Endothelial cell of umbilical vein (primary cell): ENCODE measurements at regions not wholly inside any gene's neighbourhood (a gene's known extent, or its start where the extent isn't known, plus 50 kb on each side); places are given as distances from the start of the nearest gene placed in this dataset.

Experiments
- BruUV-seq: library from RNA; stranded (reverse); fragments of 400-500 nt; replicated peaks from 2 replicates; lab custom pipeline; 2021; lab: Mats Ljungman, UMichigan
- CTCF ChIA-PET: fragments of 300-600, 350-600 bp; sonication (Branson Sonifier 250); formaldehyde crosslinking; loops from one replicate; lab custom pipeline; 2021; ENCODE audit warnings: antibody characterized with exemption, inconsistent platforms; lab: Charles Lee
- POLR2A ChIA-PET: fragments of 300-600, 350-600 bp; sonication (Branson Sonifier 250); formaldehyde crosslinking; loops from one replicate; lab custom pipeline; 2021; ENCODE audit warnings: antibody characterized with exemption, inconsistent platforms; lab: Charles Lee
- DNase-seq: peaks from one replicate; pipeline ENCODE4 v3.0.0-alpha.2; 2011; ENCODE audit warnings: low read depth, low spot score
- FAIRE-seq: peaks from 2 replicates; lab custom pipeline; 2011; peaks lifted over from hg19 to GRCh38; lab: Jason Lieb, UNC
- H2AFZ ChIP-seq: 2 replicates; pipeline ENCODE4 v1.6.0; 2012; ENCODE audit warnings: low read depth, low read length, control low read depth, inconsistent platforms
- H3K27ac ChIP-seq: 2 replicates; pipeline ENCODE4 v1.5.1; 2011; ENCODE audit warnings: low read depth, mild to moderate bottlenecking, control low read depth, low read length, moderate library complexity; ENCODE audit not compliant: insufficient read depth
- H3K27me3 ChIP-seq, 2 experiments: 2 replicates each; pipeline versions ENCODE4 v1.6.0 to v1.6.1; 2011; ENCODE audit warnings: low read length in 2 of 2, mixed read lengths in 1 of 2; ENCODE audit not compliant: control insufficient read depth in 2 of 2, insufficient read depth in 2 of 2
- H3K36me3 ChIP-seq, 2 experiments: 2 replicates in 1 of 2; 3 replicates in 1 of 2; pipeline ENCODE4 v1.5.1; 2011; ENCODE audit warnings: low read length in 2 of 2, mild to moderate bottlenecking in 1 of 2, moderate library complexity in 1 of 2; ENCODE audit not compliant: control insufficient read depth in 2 of 2, insufficient read depth in 2 of 2; ENCODE audit errors: extremely low read depth in 1 of 2
- H3K4me1 ChIP-seq: 3 replicates; pipeline ENCODE4 v1.5.1; 2011; ENCODE audit warnings: mild to moderate bottlenecking, low read length; ENCODE audit not compliant: control insufficient read depth, insufficient read depth; ENCODE audit errors: extremely low read depth
- H3K4me2 ChIP-seq: 2 replicates; pipeline ENCODE4 v1.6.1; 2011; ENCODE audit warnings: low read length, control low read depth, mixed read lengths; ENCODE audit not compliant: insufficient read depth
- H3K4me3 ChIP-seq, 3 experiments: fragments of 200-600 bp in 1 of 3; sonication (generic), shearing (Covaris generic) in 1 of 3; replicated peaks in 1 of 3; 2 replicates each; pipeline ENCODE4 v1.5.1; 2011 to 2016; ENCODE audit warnings: control low read depth in 3 of 3, low read length in 3 of 3, mild to moderate bottlenecking in 2 of 3, inconsistent platforms in 1 of 3, low read depth in 1 of 3, moderate library complexity in 1 of 3; ENCODE audit not compliant: insufficient read depth in 1 of 3
- H3K79me2 ChIP-seq: 2 replicates; pipeline ENCODE4 v1.6.0; 2012; ENCODE audit warnings: low read length, inconsistent platforms; ENCODE audit not compliant: control insufficient read depth, insufficient read depth
- H3K9ac ChIP-seq: replicated peaks from 2 replicates; pipeline ENCODE3; 2011; ENCODE audit warnings: low read length, control low read depth; ENCODE audit not compliant: insufficient read depth; ENCODE audit errors: extremely low read depth
- H3K9me1 ChIP-seq: replicated peaks from 3 replicates; pipeline ENCODE4 v1.6.0; 2011; ENCODE audit warnings: mild to moderate bottlenecking, low read length; ENCODE audit not compliant: control insufficient read depth, insufficient read depth; ENCODE audit errors: extremely low read depth
- H3K9me3 ChIP-seq: replicated peaks from 2 replicates; pipeline ENCODE4 v1.5.1; 2012; ENCODE audit warnings: low read length, inconsistent platforms; ENCODE audit not compliant: control insufficient read depth, insufficient read depth
- H4K20me1 ChIP-seq: replicated peaks from 2 replicates; pipeline ENCODE3; 2011; ENCODE audit warnings: mild to moderate bottlenecking, low read length; ENCODE audit not compliant: control insufficient read depth, insufficient read depth; ENCODE audit errors: extremely low read depth
- EZH2 ChIP-seq: IDR thresholded peaks from 2 replicates; pipeline ENCODE4 v1.6.1; 2012; ENCODE audit warnings: borderline replicate concordance, low read depth, mild to moderate bottlenecking, moderate library complexity, low read length, inconsistent platforms; ENCODE audit not compliant: severe bottlenecking
- FOS ChIP-seq: IDR thresholded peaks from 2 replicates; pipeline ENCODE4 v1.6.1; 2011; ENCODE audit warnings: mild to moderate bottlenecking, low read length, moderate library complexity, borderline replicate concordance; ENCODE audit not compliant: insufficient read depth
- JUN ChIP-seq: IDR thresholded peaks from 2 replicates; pipeline ENCODE4 v1.6.1; 2011; ENCODE audit warnings: borderline replicate concordance, low read depth; ENCODE audit not compliant: insufficient read length, insufficient read depth
- MAX ChIP-seq: IDR thresholded peaks from 2 replicates; pipeline ENCODE4 v1.6.1; 2011; ENCODE audit not compliant: insufficient read depth, insufficient read length
- MYC ChIP-seq: IDR thresholded peaks from one replicate; pipeline ENCODE4 v1.6.1; 2011; ENCODE audit warnings: mild to moderate bottlenecking, low read depth, low read length
- POLR2A ChIP-seq: IDR thresholded peaks from 2 replicates; pipeline ENCODE4 v1.6.1; 2012; ENCODE audit warnings: low read depth, mild to moderate bottlenecking, control low read depth, low read length
- POLR2AphosphoS5 ChIP-seq: IDR thresholded peaks from 2 replicates; pipeline ENCODE4 v1.6.1; 2012; ENCODE audit warnings: low read depth, mild to moderate bottlenecking, control low read depth, low read length, moderate library complexity; ENCODE audit not compliant: insufficient read depth
- dilution Hi-C: fragments of 300-500 bp; cut with MboI; formaldehyde crosslinking; loops from one replicate; pipeline ENCODE4 v1.15.0; 2019; ENCODE audit warnings: low sequenced_read_pairs; ENCODE audit not compliant: extremely low pct_ligation_motif_present
- intact Hi-C: fragments of 100-400 bp; cut with micrococcal nuclease; formaldehyde crosslinking; loops from one replicate; pipeline ENCODE4 v1.10.0; 2022
- TF ChIP-seq, protein P1 (sequence below), 2 donors: IDR thresholded peaks; 1 replicate in 1 of 2; 2 replicates in 1 of 2; pipeline ENCODE4 v1.5.1; 2011; ENCODE audit warnings: low read length in 2 of 2, mild to moderate bottlenecking in 2 of 2, moderate library complexity in 2 of 2, control low read depth in 1 of 2, inconsistent platforms in 1 of 2, low read depth in 1 of 2; ENCODE audit not compliant: insufficient read depth in 1 of 2; ENCODE audit errors: extremely low read depth in 1 of 2

- Histone ChIP-seq H4K20me1 (no peaks in the 10 kb centered on the region), H3K4me2 (no peak overlapping the region), H3K36me3 (no peaks in the 10 kb centered on the region), H3K79me2 (no peaks in the 10 kb centered on the region), H3K4me1 (no peaks in the 10 kb centered on the region), H3K9me1 (no peaks in the 10 kb centered on the region), H3K9ac (no peak overlapping the region), H3K27me3 (no peaks in the 10 kb centered on the region), H3K4me3 (no peak overlapping the region), H3K9me3 (no peaks in the 10 kb centered on the region), H3K27ac (no peak overlapping the region), H2AFZ (no peak overlapping the region)
- DNase-seq (no peak), FAIRE-seq (no peak)
- TF ChIP-seq EZH2 (no peak), MAX (no peak), POLR2A (no peak), POLR2AphosphoS5 (no peak), MYC (no peak), FOS (no peak), JUN (no peak)
- TF ChIP-seq, protein P1, sequence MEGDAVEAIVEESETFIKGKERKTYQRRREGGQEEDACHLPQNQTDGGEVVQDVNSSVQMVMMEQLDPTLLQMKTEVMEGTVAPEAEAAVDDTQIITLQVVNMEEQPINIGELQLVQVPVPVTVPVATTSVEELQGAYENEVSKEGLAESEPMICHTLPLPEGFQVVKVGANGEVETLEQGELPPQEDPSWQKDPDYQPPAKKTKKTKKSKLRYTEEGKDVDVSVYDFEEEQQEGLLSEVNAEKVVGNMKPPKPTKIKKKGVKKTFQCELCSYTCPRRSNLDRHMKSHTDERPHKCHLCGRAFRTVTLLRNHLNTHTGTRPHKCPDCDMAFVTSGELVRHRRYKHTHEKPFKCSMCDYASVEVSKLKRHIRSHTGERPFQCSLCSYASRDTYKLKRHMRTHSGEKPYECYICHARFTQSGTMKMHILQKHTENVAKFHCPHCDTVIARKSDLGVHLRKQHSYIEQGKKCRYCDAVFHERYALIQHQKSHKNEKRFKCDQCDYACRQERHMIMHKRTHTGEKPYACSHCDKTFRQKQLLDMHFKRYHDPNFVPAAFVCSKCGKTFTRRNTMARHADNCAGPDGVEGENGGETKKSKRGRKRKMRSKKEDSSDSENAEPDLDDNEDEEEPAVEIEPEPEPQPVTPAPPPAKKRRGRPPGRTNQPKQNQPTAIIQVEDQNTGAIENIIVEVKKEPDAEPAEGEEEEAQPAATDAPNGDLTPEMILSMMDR (IDR thresholded peaks at IDR 0.05; ENCODE audit: extremely low read depth in 1 of 2, insufficient read depth in 1 of 2, low read depth in 1 of 2, low read length in 2 of 2): no peak
- ChIA-PET CTCF (no interaction called here), POLR2A (no interaction called here)
- dilution Hi-C loops (no loop called here), intact Hi-C loops (no loop called here)
- BruUV-seq: no TSS peak
Observed at GRCh38 chr3:65017359-65017758, 329.6 kb upstream of the ADAMTS9 start.
